ENCODE measurements at regions not wholly inside any gene's neighbourhood (a gene's known extent, or its start where the extent isn't known, plus 50 kb on each side); places are given as distances from the start of the nearest gene placed in this dataset.

DNA sequence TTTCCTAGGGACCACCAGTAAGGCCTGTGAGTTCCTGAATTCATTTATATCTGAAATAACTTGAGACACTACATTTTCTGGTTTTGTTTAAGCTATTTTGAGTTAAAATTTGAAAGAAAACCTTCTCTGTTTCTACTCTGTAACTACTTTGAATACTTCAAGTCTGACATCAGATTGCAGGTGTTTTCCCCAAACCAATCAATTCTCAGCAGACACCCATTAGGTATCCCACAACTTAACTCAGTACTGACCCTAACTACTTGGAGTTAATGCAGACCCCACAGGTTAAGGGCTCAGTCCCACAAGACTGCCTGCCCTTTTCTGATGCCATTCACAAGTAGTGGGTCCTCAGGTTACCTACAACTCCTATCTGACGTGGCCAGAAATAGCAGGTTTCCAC lies 1100.0 kb upstream of the SLIT2 start:
- TF ChIP-seq, protein P1, sequence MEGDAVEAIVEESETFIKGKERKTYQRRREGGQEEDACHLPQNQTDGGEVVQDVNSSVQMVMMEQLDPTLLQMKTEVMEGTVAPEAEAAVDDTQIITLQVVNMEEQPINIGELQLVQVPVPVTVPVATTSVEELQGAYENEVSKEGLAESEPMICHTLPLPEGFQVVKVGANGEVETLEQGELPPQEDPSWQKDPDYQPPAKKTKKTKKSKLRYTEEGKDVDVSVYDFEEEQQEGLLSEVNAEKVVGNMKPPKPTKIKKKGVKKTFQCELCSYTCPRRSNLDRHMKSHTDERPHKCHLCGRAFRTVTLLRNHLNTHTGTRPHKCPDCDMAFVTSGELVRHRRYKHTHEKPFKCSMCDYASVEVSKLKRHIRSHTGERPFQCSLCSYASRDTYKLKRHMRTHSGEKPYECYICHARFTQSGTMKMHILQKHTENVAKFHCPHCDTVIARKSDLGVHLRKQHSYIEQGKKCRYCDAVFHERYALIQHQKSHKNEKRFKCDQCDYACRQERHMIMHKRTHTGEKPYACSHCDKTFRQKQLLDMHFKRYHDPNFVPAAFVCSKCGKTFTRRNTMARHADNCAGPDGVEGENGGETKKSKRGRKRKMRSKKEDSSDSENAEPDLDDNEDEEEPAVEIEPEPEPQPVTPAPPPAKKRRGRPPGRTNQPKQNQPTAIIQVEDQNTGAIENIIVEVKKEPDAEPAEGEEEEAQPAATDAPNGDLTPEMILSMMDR (conservative IDR thresholded peaks at IDR 0.05), result no peak
- no peak for TF ChIP-seq EZH2 (IDR thresholded peaks at IDR 0.05; ENCODE audit: low read depth)

Data from PC-9 (cell line).